ENCODE measurements at regions not wholly inside any gene's neighbourhood (a gene's known extent, or its start where the extent isn't known, plus 50 kb on each side); places are given as distances from the start of the nearest gene placed in this dataset.

DNA sequence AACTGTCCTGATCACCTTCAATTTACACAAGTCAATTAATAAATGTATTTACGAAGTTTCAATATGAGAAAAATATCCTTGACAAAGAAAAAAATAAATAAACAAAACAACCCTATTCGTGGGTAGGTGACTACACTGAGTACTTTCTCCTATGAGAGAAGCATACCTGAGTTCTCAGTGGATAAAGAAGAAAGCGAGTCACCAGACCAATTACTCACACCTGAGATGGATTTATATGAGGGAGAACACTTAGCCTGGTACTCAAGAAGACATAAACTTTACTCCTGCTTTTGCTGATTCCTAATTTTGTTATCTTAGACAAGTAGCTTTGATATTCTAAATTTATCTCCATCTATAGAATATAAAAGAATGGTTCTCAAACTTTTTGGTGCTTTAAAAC is 735.2 kb upstream of the ANO3 start:
- no peak overlapping the region for H3K4me3 ChIP-seq (replicated peaks in 1 of 2; ENCODE audit: low read depth in 2 of 2, low read length in 2 of 2)
- no peak for DNase-seq (ENCODE audit: low read depth in 2 of 2)
- TF ChIP-seq, protein P1, sequence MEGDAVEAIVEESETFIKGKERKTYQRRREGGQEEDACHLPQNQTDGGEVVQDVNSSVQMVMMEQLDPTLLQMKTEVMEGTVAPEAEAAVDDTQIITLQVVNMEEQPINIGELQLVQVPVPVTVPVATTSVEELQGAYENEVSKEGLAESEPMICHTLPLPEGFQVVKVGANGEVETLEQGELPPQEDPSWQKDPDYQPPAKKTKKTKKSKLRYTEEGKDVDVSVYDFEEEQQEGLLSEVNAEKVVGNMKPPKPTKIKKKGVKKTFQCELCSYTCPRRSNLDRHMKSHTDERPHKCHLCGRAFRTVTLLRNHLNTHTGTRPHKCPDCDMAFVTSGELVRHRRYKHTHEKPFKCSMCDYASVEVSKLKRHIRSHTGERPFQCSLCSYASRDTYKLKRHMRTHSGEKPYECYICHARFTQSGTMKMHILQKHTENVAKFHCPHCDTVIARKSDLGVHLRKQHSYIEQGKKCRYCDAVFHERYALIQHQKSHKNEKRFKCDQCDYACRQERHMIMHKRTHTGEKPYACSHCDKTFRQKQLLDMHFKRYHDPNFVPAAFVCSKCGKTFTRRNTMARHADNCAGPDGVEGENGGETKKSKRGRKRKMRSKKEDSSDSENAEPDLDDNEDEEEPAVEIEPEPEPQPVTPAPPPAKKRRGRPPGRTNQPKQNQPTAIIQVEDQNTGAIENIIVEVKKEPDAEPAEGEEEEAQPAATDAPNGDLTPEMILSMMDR (IDR thresholded peaks at IDR 0.05; ENCODE audit: low read depth, low read length) = no peak

DNA sequence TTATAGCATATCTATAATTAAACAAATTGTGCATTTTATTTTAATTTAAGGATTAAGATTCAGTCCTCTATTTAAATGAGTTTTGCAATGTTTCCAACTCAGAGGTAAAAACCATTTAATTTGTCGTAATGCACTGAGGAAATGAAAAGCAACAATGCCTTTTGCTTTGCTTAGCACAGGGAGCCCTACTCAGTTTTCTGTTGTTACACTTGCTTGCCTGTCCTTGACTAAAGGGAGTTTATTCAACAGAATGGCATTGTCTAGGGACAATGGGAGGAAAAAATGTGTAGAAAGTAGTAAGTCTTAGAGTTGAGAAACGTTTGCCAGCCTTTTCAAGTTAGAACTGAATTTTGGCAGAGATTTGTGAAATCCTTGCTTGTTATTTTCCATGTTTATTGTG is 734.2 kb upstream of the ANO3 start:
- H3K4me3 ChIP-seq (replicated peaks in 1 of 2; ENCODE audit: low read depth in 2 of 2, low read length in 2 of 2) = no peak overlapping the region
- no peak for DNase-seq (ENCODE audit: low read depth in 2 of 2)
- TF ChIP-seq, protein P1 (IDR thresholded peaks at IDR 0.05; ENCODE audit: low read depth, low read length) = no peak

DNA sequence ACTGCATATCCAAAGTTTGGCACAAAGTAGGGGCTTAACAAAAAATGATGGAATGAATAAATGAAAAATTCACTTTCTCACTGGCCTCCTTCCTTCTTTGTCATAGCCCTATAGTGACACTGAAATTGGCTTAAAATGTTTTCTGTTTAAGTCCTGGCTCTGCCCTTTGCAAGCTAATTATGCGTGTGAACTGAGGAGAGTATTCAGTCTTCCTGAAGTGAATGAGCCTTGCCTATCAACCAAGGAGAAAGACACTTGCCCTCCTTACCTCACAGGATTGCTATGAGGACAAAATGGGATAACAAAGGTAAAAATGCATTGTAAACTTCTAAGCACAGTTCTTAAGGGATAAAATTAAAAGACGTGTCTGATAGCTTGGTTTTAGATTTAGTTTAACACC is 729.8 kb upstream of the ANO3 start:
- no peak overlapping the region for H3K4me3 ChIP-seq (replicated peaks in 1 of 2; ENCODE audit: low read depth in 2 of 2, low read length in 2 of 2)
- DNase-seq (ENCODE audit: low read depth in 2 of 2) = no peak
- TF ChIP-seq, protein P1 (IDR thresholded peaks at IDR 0.05; ENCODE audit: low read depth, low read length) = no peak

DNA sequence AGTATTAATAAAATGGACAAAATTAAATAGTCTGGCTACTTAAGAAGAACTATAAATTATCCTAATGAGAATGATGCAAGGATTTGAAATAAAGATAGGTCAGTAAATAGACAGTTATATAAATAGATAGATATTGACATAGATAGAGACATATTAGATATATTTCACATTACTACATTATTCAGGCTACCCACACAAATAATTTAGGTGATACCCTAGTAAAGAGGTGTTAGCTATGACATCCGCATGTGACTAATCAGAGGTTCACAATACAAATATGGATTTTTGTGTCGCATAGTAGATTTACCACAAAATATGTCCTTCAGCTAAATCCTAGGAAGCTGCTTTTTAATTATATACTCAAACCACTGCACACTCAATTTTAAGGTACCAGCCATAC is 729.0 kb upstream of the ANO3 start:
- DNase-seq (ENCODE audit: low read depth in 2 of 2) = no peak
- no peak overlapping the region for H3K4me3 ChIP-seq (replicated peaks in 1 of 2; ENCODE audit: low read depth in 2 of 2, low read length in 2 of 2)
- TF ChIP-seq, protein P1 (IDR thresholded peaks at IDR 0.05; ENCODE audit: low read depth, low read length) = no peak

DNA sequence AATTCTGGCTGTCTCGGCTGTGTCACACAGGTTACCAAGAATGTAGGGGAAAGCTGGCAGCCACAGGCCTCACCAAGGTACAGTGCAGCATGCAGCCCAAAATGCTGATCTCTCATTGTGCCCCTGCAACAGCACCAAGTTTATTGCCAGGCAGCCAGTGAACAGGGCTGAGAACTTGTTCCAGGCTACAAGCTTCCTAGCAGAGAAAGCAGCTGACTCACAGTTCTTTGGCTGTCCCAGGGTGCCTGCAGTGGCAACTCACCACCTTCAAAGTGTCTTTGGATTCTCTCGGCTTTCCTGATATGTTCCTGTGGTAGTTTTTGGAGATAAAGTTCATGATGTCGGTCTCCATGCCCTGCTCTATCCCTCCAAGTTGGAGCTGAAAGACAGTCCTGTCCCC is 719.1 kb upstream of the ANO3 start:
- no peak for DNase-seq (ENCODE audit: low read depth in 2 of 2)
- H3K4me3 ChIP-seq (replicated peaks in 1 of 2; ENCODE audit: low read depth in 2 of 2, low read length in 2 of 2) = no peak overlapping the region
- TF ChIP-seq, protein P1 (IDR thresholded peaks at IDR 0.05; ENCODE audit: low read depth, low read length) = no peak

DNA sequence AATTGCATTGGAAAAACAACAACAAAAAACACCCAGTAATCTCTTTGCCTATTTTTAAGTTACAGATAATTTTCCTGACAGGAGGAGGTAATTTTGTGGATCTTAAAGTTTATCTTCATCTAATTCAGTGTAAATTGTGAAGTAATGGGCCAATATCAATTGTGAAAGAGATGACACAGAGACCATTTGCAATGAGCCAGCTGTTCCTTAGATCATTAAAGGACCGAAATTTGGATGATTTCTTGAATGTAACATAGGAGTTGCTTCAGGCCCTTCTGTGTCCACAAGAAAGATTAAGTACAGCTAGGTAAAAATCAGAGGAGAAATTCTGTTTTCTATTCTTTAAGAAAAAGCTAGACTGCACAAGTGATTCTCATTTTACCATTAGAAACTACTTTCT is 718.5 kb upstream of the ANO3 start:
- TF ChIP-seq, protein P1 (IDR thresholded peaks at IDR 0.05; ENCODE audit: low read depth, low read length) = no peak
- H3K4me3 ChIP-seq (replicated peaks in 1 of 2; ENCODE audit: low read depth in 2 of 2, low read length in 2 of 2) = no peak overlapping the region
- DNase-seq (ENCODE audit: low read depth in 2 of 2) = no peak

DNA sequence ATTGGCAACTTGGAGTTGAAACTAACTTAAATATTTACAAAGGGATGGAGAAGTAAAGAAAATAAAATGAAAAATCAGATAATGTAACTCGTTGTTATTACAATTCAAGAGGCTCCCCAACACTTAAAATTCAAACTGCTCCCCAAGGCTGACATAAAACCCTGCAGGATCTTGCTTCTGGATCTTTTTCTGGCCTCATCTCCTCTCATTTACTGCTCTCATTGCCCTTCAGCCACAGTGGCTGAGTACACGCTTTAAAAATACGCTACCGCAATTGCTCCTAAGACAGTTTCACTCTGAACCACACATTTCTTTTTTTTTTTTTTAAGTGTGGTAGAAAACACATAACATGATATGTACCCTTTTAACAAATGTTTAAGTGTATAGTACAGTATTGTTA is 718.1 kb upstream of the ANO3 start:
- no peak overlapping the region for H3K4me3 ChIP-seq (replicated peaks in 1 of 2; ENCODE audit: low read depth in 2 of 2, low read length in 2 of 2)
- DNase-seq (ENCODE audit: low read depth in 2 of 2) = no peak
- TF ChIP-seq, protein P1 (IDR thresholded peaks at IDR 0.05; ENCODE audit: low read depth, low read length) = no peak
